Occipital lobe (tissue), 1 donor: ENCODE measurements at regions not wholly inside any gene's neighbourhood (a gene's known extent, or its start where the extent isn't known, plus 50 kb on each side); places are given as distances from the start of the nearest gene placed in this dataset.
"Not testable (repeated sequence)": the region's sequence is repeated elsewhere in the genome, so short reads cannot be mapped to it uniquely, and the experiment has no call there.

Experiments used
- DNase-seq: peaks from one replicate; lab custom pipeline; 2025; lab: John Stamatoyannopoulos, UW

- no peak for DNase-seq
Measured at GRCh38 chr2:107747964-107748583, 78.6 kb upstream of the RGPD4 start.

- DNase-seq: no peak
Measured at GRCh38 chr2:107751936-107752335, 74.8 kb upstream of the RGPD4 start.

- DNase-seq: not testable (repeated sequence)
Measured at GRCh38 chr2:107753806-107754205, 72.9 kb upstream of the RGPD4 start.

- no peak for DNase-seq
Measured at GRCh38 chr2:107757223-107757622, 69.5 kb upstream of the RGPD4 start.

- no peak for DNase-seq
Measured at GRCh38 chr2:107760620-107761364, 65.9 kb upstream of the RGPD4 start.

- DNase-seq: no peak
Measured at GRCh38 chr2:107772353-107772752, 54.3 kb upstream of the RGPD4 start.

- no peak for DNase-seq
Measured at GRCh38 chr2:107775211-107775610, 51.5 kb upstream of the RGPD4 start.

GRCh38 chr2:107775791-107776190, 50.9 kb upstream of the RGPD4 start:
- DNase-seq: no peak

GRCh38 chr2:107776362-107776761, 50.3 kb upstream of the RGPD4 start:
- no peak for DNase-seq
